ENCODE measurements at regions not wholly inside any gene's neighbourhood (a gene's known extent, or its start where the extent isn't known, plus 50 kb on each side); places are given as distances from the start of the nearest gene placed in this dataset.

GRCh38 chr2:200211643-200212042, 94.8 kb upstream of the SPATS2L start:
- H3K9me3 Mint-ChIP-seq: peaks cover 0 to 11% (median 0%) of the 10 kb centered on the region in 11 donors
- H3K36me3 ChIP-seq (ENCODE audit: control insufficient read depth in 2 of 3, insufficient read depth in 3 of 3, low read length in 3 of 3): no peaks in the 10 kb centered on the region
- H3K4me3 Mint-ChIP-seq: no peak overlapping the region
- H3K4me1 ChIP-seq (ENCODE audit: control insufficient read depth in 2 of 2, insufficient read depth in 2 of 2, low read length in 2 of 2): no peaks in the 10 kb centered on the region
- no peak overlapping the region for H3K4me3 ChIP-seq (ENCODE audit: low read length)
- H3K9me3 ChIP-seq (ENCODE audit: control insufficient read depth in 2 of 3, low read length in 3 of 3): no peaks in the 10 kb centered on the region
- no peaks in the 10 kb centered on the region for H3K36me3 Mint-ChIP-seq
- H3K27ac Mint-ChIP-seq: no peak overlapping the region
- H3K27me3 ChIP-seq (ENCODE audit: control insufficient read depth in 2 of 2, insufficient read depth in 2 of 2, low read length in 2 of 2): no peaks in the 10 kb centered on the region
- no peak for ATAC-seq
- ChIA-PET POLR2A (no interaction called here), CTCF (no interaction called here)
- peaks cover 0 to 1% (median 0%) of the 10 kb centered on the region in 7 donors for H3K4me1 Mint-ChIP-seq
- no peak for DNase-seq
- H3K27ac ChIP-seq (ENCODE audit: low read depth, low read length): no peak overlapping the region
- H3K27me3 Mint-ChIP-seq: peaks cover 6 to 34% (median 15%) of the 10 kb centered on the region in 5 donors
- intact Hi-C loops (cut with micrococcal nuclease): no loop called here

- Mint-ChIP-seq H3K9me3 (peaks cover 0 to 10% (median 0%) of the 10 kb centered on the region in 11 donors), H3K4me3 (no peak overlapping the region), H3K4me1 (peaks cover 0 to 1% (median 0%) of the 10 kb centered on the region in 7 donors), H3K27ac (no peak overlapping the region), H3K36me3 (no peaks in the 10 kb centered on the region), H3K27me3 (peaks cover 6 to 34% (median 15%) of the 10 kb centered on the region in 5 donors)
- no peak overlapping the region for H3K4me3 ChIP-seq (ENCODE audit: low read length)
- ATAC-seq (no peak), DNase-seq (no peak)
- no peak overlapping the region for H3K27ac ChIP-seq (ENCODE audit: low read depth, low read length)
- ChIA-PET CTCF (no interaction called here), POLR2A (no interaction called here)
- H3K27me3 ChIP-seq (ENCODE audit: control insufficient read depth in 2 of 2, insufficient read depth in 2 of 2, low read length in 2 of 2): no peaks in the 10 kb centered on the region
- H3K36me3 ChIP-seq (ENCODE audit: control insufficient read depth in 2 of 3, insufficient read depth in 3 of 3, low read length in 3 of 3): no peaks in the 10 kb centered on the region
- no peaks in the 10 kb centered on the region for H3K4me1 ChIP-seq (ENCODE audit: control insufficient read depth in 2 of 2, insufficient read depth in 2 of 2, low read length in 2 of 2)
- intact Hi-C loops (cut with micrococcal nuclease): no loop called here
- H3K9me3 ChIP-seq (ENCODE audit: control insufficient read depth in 2 of 3, low read length in 3 of 3): no peaks in the 10 kb centered on the region
Observed at GRCh38 chr2:200212862-200213425, 93.5 kb upstream of the SPATS2L start.

- no peaks in the 10 kb centered on the region for H3K27me3 ChIP-seq (ENCODE audit: control insufficient read depth in 2 of 2, insufficient read depth in 2 of 2, low read length in 2 of 2)
- ChIA-PET POLR2A (no interaction called here), CTCF (no interaction called here)
- Mint-ChIP-seq H3K4me1 (peaks cover 0 to 4% (median 0%) of the 10 kb centered on the region in 7 donors), H3K27me3 (peaks cover 6 to 37% (median 9%) of the 10 kb centered on the region in 5 donors), H3K4me3 (no peak overlapping the region), H3K27ac (no peak overlapping the region), H3K9me3 (peaks cover 0 to 2% (median 0%) of the 10 kb centered on the region in 11 donors), H3K36me3 (no peaks in the 10 kb centered on the region)
- H3K9me3 ChIP-seq (ENCODE audit: control insufficient read depth in 2 of 3, low read length in 3 of 3): no peaks in the 10 kb centered on the region
- H3K4me1 ChIP-seq (ENCODE audit: control insufficient read depth in 2 of 2, insufficient read depth in 2 of 2, low read length in 2 of 2): no peaks in the 10 kb centered on the region
- intact Hi-C loops (cut with micrococcal nuclease): no loop called here
- no peaks in the 10 kb centered on the region for H3K36me3 ChIP-seq (ENCODE audit: control insufficient read depth in 2 of 3, insufficient read depth in 3 of 3, low read length in 3 of 3)
- DNase-seq (no peak), ATAC-seq (peak; percentile 40)
- no peak overlapping the region for H3K4me3 ChIP-seq (ENCODE audit: low read length)
- no peak overlapping the region for H3K27ac ChIP-seq (ENCODE audit: low read depth, low read length)
Observed at GRCh38 chr2:200216310-200216709, 90.2 kb upstream of the SPATS2L start.

GRCh38 chr2:200217320-200217719, 89.2 kb upstream of the SPATS2L start:
- H3K27ac Mint-ChIP-seq: no peak overlapping the region
- ChIA-PET POLR2A (no interaction called here), CTCF (interaction anchor here (0.7 kb wide), 1 partner anchor 118 kb away, joined by 3 read pairs; no protein-coding TSS in a partner anchor)
- H3K27ac ChIP-seq (ENCODE audit: low read depth, low read length): no peak overlapping the region
- H3K4me3 ChIP-seq (ENCODE audit: low read length): no peak overlapping the region
- intact Hi-C loops (cut with micrococcal nuclease): no loop called here
- peaks cover 0 to 4% (median 0%) of the 10 kb centered on the region in 7 donors for H3K4me1 Mint-ChIP-seq
- peaks cover 0 to 2% (median 0%) of the 10 kb centered on the region in 11 donors for H3K9me3 Mint-ChIP-seq
- peaks cover 0 to 36% (median 9%) of the 10 kb centered on the region in 5 donors for H3K27me3 Mint-ChIP-seq
- DNase-seq (no peak), ATAC-seq (no peak)
- H3K36me3 Mint-ChIP-seq: no peaks in the 10 kb centered on the region
- no peaks in the 10 kb centered on the region for H3K9me3 ChIP-seq (ENCODE audit: control insufficient read depth in 2 of 3, low read length in 3 of 3)
- no peaks in the 10 kb centered on the region for H3K27me3 ChIP-seq (ENCODE audit: control insufficient read depth in 2 of 2, insufficient read depth in 2 of 2, low read length in 2 of 2)
- H3K36me3 ChIP-seq (ENCODE audit: control insufficient read depth in 2 of 3, insufficient read depth in 3 of 3, low read length in 3 of 3): no peaks in the 10 kb centered on the region
- no peaks in the 10 kb centered on the region for H3K4me1 ChIP-seq (ENCODE audit: control insufficient read depth in 2 of 2, insufficient read depth in 2 of 2, low read length in 2 of 2)
- no peak overlapping the region for H3K4me3 Mint-ChIP-seq

GRCh38 chr2:200218645-200219044, 87.8 kb upstream of the SPATS2L start:
- H3K27ac Mint-ChIP-seq: no peak overlapping the region
- intact Hi-C loops (cut with micrococcal nuclease): no loop called here
- peaks cover 0 to 24% (median 6%) of the 10 kb centered on the region in 5 donors for H3K27me3 Mint-ChIP-seq
- Histone ChIP-seq H3K9me3 (ENCODE audit: control insufficient read depth in 2 of 3, low read length in 3 of 3) (no peaks in the 10 kb centered on the region), H3K4me3 (ENCODE audit: low read length) (no peak overlapping the region), H3K36me3 (ENCODE audit: control insufficient read depth in 2 of 3, insufficient read depth in 3 of 3, low read length in 3 of 3) (no peaks in the 10 kb centered on the region), H3K4me1 (ENCODE audit: control insufficient read depth in 2 of 2, insufficient read depth in 2 of 2, low read length in 2 of 2) (no peaks in the 10 kb centered on the region), H3K27ac (ENCODE audit: low read depth, low read length) (no peak overlapping the region), H3K27me3 (ENCODE audit: control insufficient read depth in 2 of 2, insufficient read depth in 2 of 2, low read length in 2 of 2) (no peaks in the 10 kb centered on the region)
- DNase-seq: no peak
- H3K36me3 Mint-ChIP-seq: no peaks in the 10 kb centered on the region
- POLR2A ChIA-PET: no interaction called here
- CTCF ChIA-PET: no interaction called here
- peaks cover 0 to 2% (median 0%) of the 10 kb centered on the region in 11 donors for H3K9me3 Mint-ChIP-seq
- peaks cover 0 to 4% (median 0%) of the 10 kb centered on the region in 7 donors for H3K4me1 Mint-ChIP-seq
- no peak for ATAC-seq
- no peak overlapping the region for H3K4me3 Mint-ChIP-seq

GRCh38 chr2:200219309-200220113, 87.0 kb upstream of the SPATS2L start:
- H3K27ac Mint-ChIP-seq: no peak overlapping the region
- no peaks in the 10 kb centered on the region for H3K36me3 ChIP-seq (ENCODE audit: control insufficient read depth in 2 of 3, insufficient read depth in 3 of 3, low read length in 3 of 3)
- H3K4me3 Mint-ChIP-seq: no peak overlapping the region
- ChIA-PET CTCF (no interaction called here), POLR2A (no interaction called here)
- no peaks in the 10 kb centered on the region for H3K36me3 Mint-ChIP-seq
- H3K9me3 ChIP-seq (ENCODE audit: control insufficient read depth in 2 of 3, low read length in 3 of 3): no peaks in the 10 kb centered on the region
- H3K4me1 ChIP-seq (ENCODE audit: control insufficient read depth in 2 of 2, insufficient read depth in 2 of 2, low read length in 2 of 2): no peaks in the 10 kb centered on the region
- H3K4me1 Mint-ChIP-seq: peaks cover 0 to 4% (median 0%) of the 10 kb centered on the region in 7 donors
- H3K27me3 Mint-ChIP-seq: peaks cover 0 to 20% (median 6%) of the 10 kb centered on the region in 5 donors
- H3K27me3 ChIP-seq (ENCODE audit: control insufficient read depth in 2 of 2, insufficient read depth in 2 of 2, low read length in 2 of 2): no peaks in the 10 kb centered on the region
- DNase-seq (no peak), ATAC-seq (no peak)
- no peak overlapping the region for H3K27ac ChIP-seq (ENCODE audit: low read depth, low read length)
- H3K9me3 Mint-ChIP-seq: peaks cover 0 to 2% (median 0%) of the 10 kb centered on the region in 11 donors
- intact Hi-C loops (cut with micrococcal nuclease): no loop called here
- H3K4me3 ChIP-seq (ENCODE audit: low read length): no peak overlapping the region

- peaks cover 0 to 3% (median 0%) of the 10 kb centered on the region in 11 donors for H3K9me3 Mint-ChIP-seq
- H3K27me3 Mint-ChIP-seq: peaks cover 0 to 20% (median 9%) of the 10 kb centered on the region in 5 donors
- Histone ChIP-seq H3K9me3 (ENCODE audit: control insufficient read depth in 2 of 3, low read length in 3 of 3) (no peaks in the 10 kb centered on the region), H3K27me3 (ENCODE audit: control insufficient read depth in 2 of 2, insufficient read depth in 2 of 2, low read length in 2 of 2) (no peaks in the 10 kb centered on the region), H3K4me1 (ENCODE audit: control insufficient read depth in 2 of 2, insufficient read depth in 2 of 2, low read length in 2 of 2) (no peaks in the 10 kb centered on the region), H3K4me3 (ENCODE audit: low read length) (no peak overlapping the region), H3K27ac (ENCODE audit: low read depth, low read length) (no peak overlapping the region), H3K36me3 (ENCODE audit: control insufficient read depth in 2 of 3, insufficient read depth in 3 of 3, low read length in 3 of 3) (no peaks in the 10 kb centered on the region)
- DNase-seq (no peak), ATAC-seq (no peak)
- POLR2A ChIA-PET: no interaction called here
- H3K27ac Mint-ChIP-seq: no peak overlapping the region
- H3K4me1 Mint-ChIP-seq: peaks cover 0 to 4% (median 0%) of the 10 kb centered on the region in 7 donors
- H3K4me3 Mint-ChIP-seq: no peak overlapping the region
- no peaks in the 10 kb centered on the region for H3K36me3 Mint-ChIP-seq
- CTCF ChIA-PET: no interaction called here
- intact Hi-C loops (cut with micrococcal nuclease): no loop called here
Observed at GRCh38 chr2:200220251-200220650, 86.2 kb upstream of the SPATS2L start.

Measured in naive thymus-derived CD4-positive, alpha-beta T cell (primary cell).